K562 (cell line): ENCODE measurements at regions not wholly inside any gene's neighbourhood (a gene's known extent, or its start where the extent isn't known, plus 50 kb on each side); places are given as distances from the start of the nearest gene placed in this dataset.

Experiments used
- ATAC-seq: fragments of 200-7000 bp; cut with Tn5 transposase; 3 replicates; pipeline ENCODE4 v1.9.1; 2020; ENCODE audit warnings: moderate library complexity
- BruUV-seq: library from RNA; stranded (reverse); fragments of 400-500 nt; replicated peaks from 2 replicates; lab custom pipeline; 2021; lab: Mats Ljungman, UMichigan
- CTCF ChIA-PET: fragments of 300-600 bp; formaldehyde crosslinking; extraction: SDS; loops from one replicate; lab custom pipeline; 2021; ENCODE audit warnings: low intra/inter-chr PET ratio; lab: Yijun Ruan, JAX
- POLR2A ChIA-PET: fragments of 300-600, 350-650 bp; sonication (Branson Sonifier 250); formaldehyde crosslinking; extraction: SDS; loops from one replicate; lab custom pipeline; 2021; ENCODE audit warnings: antibody characterized with exemption, inconsistent platforms; lab: Yijun Ruan, JAX
- DNase-seq, 4 experiments: peaks; one replicate each; pipeline versions ENCODE4 v3.0.0 to v3.0.0-alpha.2; 2011 to 2018; ENCODE audit warnings: low spot score in 3 of 4, mixed read lengths in 3 of 4; ENCODE audit errors: extremely low read depth in 1 of 4
- FAIRE-seq: peaks from 2 replicates; lab custom pipeline; 2011; peaks lifted over from hg19 to GRCh38; lab: Jason Lieb, UNC
- H2AFZ ChIP-seq: 2 replicates; pipeline ENCODE4 v1.6.0; 2011; ENCODE audit warnings: low read depth, low read length, control low read depth, inconsistent platforms
- H3K27ac ChIP-seq: fragments of 200-600 bp; 3 replicates; pipeline ENCODE4 v1.8.0; 2011; ENCODE audit warnings: low read depth, mild to moderate bottlenecking, control low read depth, inconsistent platforms, low read length, moderate library complexity, mixed read lengths; ENCODE audit errors: extremely low read depth
- H3K27me3 ChIP-seq, 2 experiments: fragments of 300-600 bp in 1 of 2; 2 replicates in 1 of 2; 3 replicates in 1 of 2; pipeline versions ENCODE4 v1.6.0 to v1.8.0; 2011; ENCODE audit warnings: inconsistent platforms in 2 of 2, low read length in 2 of 2, mild to moderate bottlenecking in 1 of 2, mixed read lengths in 1 of 2, moderate library complexity in 1 of 2; ENCODE audit not compliant: control insufficient read depth in 2 of 2, insufficient read depth in 2 of 2
- H3K36me3 ChIP-seq: fragments of 300-600 bp; 3 replicates; pipeline ENCODE4 v1.8.0; 2011; ENCODE audit warnings: mild to moderate bottlenecking, low read length, inconsistent platforms; ENCODE audit not compliant: control insufficient read depth, insufficient read depth
- H3K4me1 ChIP-seq, 2 experiments: fragments of 200-600 bp in 1 of 2; replicated peaks in 1 of 2; 2 replicates in 1 of 2; 3 replicates in 1 of 2; pipeline versions ENCODE4 v1.5.1 to v1.8.0; 2011; ENCODE audit warnings: inconsistent platforms in 2 of 2, low read length in 2 of 2, mild to moderate bottlenecking in 1 of 2, mixed read lengths in 1 of 2, moderate library complexity in 1 of 2; ENCODE audit not compliant: control insufficient read depth in 2 of 2, insufficient read depth in 2 of 2
- H3K4me2 ChIP-seq: 2 replicates; pipeline ENCODE4 v1.6.1; 2011; ENCODE audit warnings: low read length, control low read depth, inconsistent platforms, mixed read lengths; ENCODE audit not compliant: insufficient read depth
- H3K4me3 ChIP-seq: fragments of 200-600 bp; sonication (generic), shearing (Covaris generic); 2 replicates; pipeline ENCODE4 v1.5.1; 2016; ENCODE audit warnings: control low read depth, inconsistent platforms
- H3K79me2 ChIP-seq: fragments of 200-600 bp; 3 replicates; pipeline ENCODE4 v1.8.0; 2011; ENCODE audit warnings: low read length, inconsistent platforms; ENCODE audit not compliant: control insufficient read depth, insufficient read depth
- H3K9ac ChIP-seq, 2 experiments: 2 replicates each; pipeline versions ENCODE4 v1.6.0 to v1.6.1; 2011; ENCODE audit warnings: low read depth in 2 of 2, low read length in 2 of 2, control low read depth in 1 of 2, inconsistent platforms in 1 of 2, mild to moderate bottlenecking in 1 of 2, mixed read lengths in 1 of 2; ENCODE audit not compliant: insufficient read depth in 1 of 2
- H3K9me1 ChIP-seq: one replicate; pipeline ENCODE4 v1.6.0; 2011; ENCODE audit warnings: inconsistent platforms, mild to moderate bottlenecking, low read length, moderate library complexity; ENCODE audit not compliant: control insufficient read depth, insufficient read depth
- H3K9me3 ChIP-seq: replicated peaks from 2 replicates; pipeline ENCODE4 v1.5.1; 2011; ENCODE audit warnings: low read depth, low read length, inconsistent platforms; ENCODE audit not compliant: control insufficient read depth, insufficient read depth
- H4K20me1 ChIP-seq: replicated peaks from 2 replicates; pipeline ENCODE4 v1.6.1; 2011; ENCODE audit warnings: low read length, inconsistent platforms, mixed read lengths; ENCODE audit not compliant: control insufficient read depth, insufficient read depth
- BACH1 ChIP-seq: fragments of 200-800 bp; sonication (Bioruptor generic); IDR thresholded peaks from 2 replicates; pipeline ENCODE4 v1.6.1; 2016; ENCODE audit warnings: missing genetic modification characterization, missing compliant biosample characterization
- CREB5 ChIP-seq: fragments of 250-450 bp; sonication (Bioruptor Pico); IDR thresholded peaks from 2 replicates; pipeline ENCODE4 v1.5.0; 2020; ENCODE audit warnings: mild to moderate bottlenecking
- ERF ChIP-seq: fragments of 450-650 bp; formaldehyde crosslinking; IDR thresholded peaks from 2 replicates; pipeline ENCODE4 v1.4.0; 2020; ENCODE audit warnings: mild to moderate bottlenecking, mixed read lengths
- HNRNPUL1 ChIP-seq: fragments of 200-400 bp; formaldehyde crosslinking; IDR thresholded peaks from 2 replicates; pipeline ENCODE4 v1.6.1; 2017; ENCODE audit warnings: low read length
- KLF6 ChIP-seq: fragments of 250-450 bp; sonication (Bioruptor Pico); IDR thresholded peaks from 2 replicates; pipeline ENCODE4 v1.4.0; 2020; ENCODE audit warnings: mild to moderate bottlenecking, moderate library complexity, borderline replicate concordance
- MECOM ChIP-seq: fragments of 250-450 bp; sonication (Bioruptor Pico); IDR thresholded peaks from 2 replicates; pipeline ENCODE4 v1.8.0; 2022; ENCODE audit warnings: inconsistent platforms
- MEF2A ChIP-seq: IDR thresholded peaks from 2 replicates; pipeline ENCODE4 v1.6.1; 2011; ENCODE audit warnings: low read depth, mild to moderate bottlenecking, low read length, moderate library complexity; ENCODE audit not compliant: control insufficient read depth
- MTA1 ChIP-seq: fragments of 450-650 bp; IDR thresholded peaks from 2 replicates; pipeline ENCODE4 v1.6.1; 2017; ENCODE audit warnings: borderline replicate concordance
- MTF1 ChIP-seq: fragments of 250-450 bp; sonication (Bioruptor Pico); IDR thresholded peaks from 2 replicates; pipeline ENCODE4 v1.9.0; 2021; ENCODE audit warnings: moderate library complexity, mild to moderate bottlenecking, inconsistent platforms, borderline replicate concordance
- PURB ChIP-seq: sonication (generic); formaldehyde crosslinking; IDR thresholded peaks from 2 replicates; pipeline ENCODE4 v1.9.0; 2021; ENCODE audit warnings: low read depth, mild to moderate bottlenecking, missing genetic modification reagents
- SREBF2 ChIP-seq: sonication (generic); formaldehyde crosslinking; IDR thresholded peaks from 2 replicates; pipeline ENCODE4 v1.4.0; 2020; ENCODE audit warnings: mild to moderate bottlenecking, missing genetic modification reagents
- STAT5B ChIP-seq: fragments of 250-450 bp; sonication (Bioruptor Pico); IDR thresholded peaks from 2 replicates; pipeline ENCODE4 v1.8.0; 2021; ENCODE audit warnings: mild to moderate bottlenecking, inconsistent platforms
- TEAD4 ChIP-seq, 2 experiments: sonication (generic) in 1 of 2; formaldehyde crosslinking in 1 of 2; IDR thresholded peaks; 2 replicates each; pipeline versions ENCODE4 v1.6.1 to v1.8.0; 2012 to 2022; ENCODE audit warnings: borderline replicate concordance in 1 of 2, inconsistent platforms in 1 of 2, low read length in 1 of 2, mild to moderate bottlenecking in 1 of 2, missing genetic modification reagents in 1 of 2
- ZFP36 ChIP-seq: fragments of 150-350 bp; IDR thresholded peaks from 2 replicates; pipeline ENCODE4 v1.6.1; 2018; ENCODE audit warnings: low read length, low read depth; ENCODE audit not compliant: partially characterized antibody
- ZNF717 ChIP-seq: fragments of 250-450 bp; sonication (Bioruptor Pico); IDR thresholded peaks from 2 replicates; pipeline ENCODE4 v1.5.0; 2021
- WGBS: fragments of 100-300 bp; shearing (Covaris generic); methylation state at CpG from one replicate; pipeline ENCODE4 v1.1.6; 2016; ENCODE audit warnings: low coverage, mixed read lengths; ENCODE audit not compliant: insufficient coverage; ENCODE audit errors: missing lambda C conversion rate; 5-methylcytosine and 5-hydroxymethylcytosine counted together
- in situ Hi-C: fragments of 300-500 bp; cut with MboI; formaldehyde crosslinking; loops from 4 replicates; pipeline ENCODE4 v1.15.0; 2018; ENCODE audit warnings: inconsistent platforms, mixed read lengths
- intact Hi-C: fragments of 100-400 bp; cut with micrococcal nuclease; formaldehyde crosslinking; loops from 2 replicates; pipeline ENCODE4 v1.14.2; 2022
- TF ChIP-seq, protein P1 (sequence below): fragments of 250-450 bp; sonication (Bioruptor Pico); IDR thresholded peaks from 2 replicates; pipeline ENCODE4 v1.5.0; 2021
- TF ChIP-seq, protein P2 (sequence below): IDR thresholded peaks from 2 replicates; pipeline ENCODE4 v1.6.1; 2014; ENCODE audit warnings: antibody characterized with exemption
- TF ChIP-seq, protein P3 (sequence below): fragments of 450-650 bp; formaldehyde crosslinking; IDR thresholded peaks from 2 replicates; pipeline ENCODE4 v1.4.0; 2020; ENCODE audit warnings: mild to moderate bottlenecking, moderate library complexity

GRCh38 chr13:81677857-81678256 lies 1336.9 kb upstream of the SPRY2 start:
- POLR2A ChIA-PET: no interaction called here
- Histone ChIP-seq H3K4me1 (no peaks in the 10 kb centered on the region), H3K9me3 (no peaks in the 10 kb centered on the region), H3K27ac (no peak overlapping the region), H2AFZ (no peak overlapping the region), H4K20me1 (no peaks in the 10 kb centered on the region), H3K27me3 (no peaks in the 10 kb centered on the region), H3K79me2 (no peaks in the 10 kb centered on the region), H3K4me3 (no peak overlapping the region), H3K36me3 (no peaks in the 10 kb centered on the region), H3K9me1 (no peaks in the 10 kb centered on the region), H3K4me2 (no peak overlapping the region), H3K9ac (no peak overlapping the region)
- FAIRE-seq (no peak), ATAC-seq (no peak), DNase-seq (no peak)
- intact Hi-C loops: no loop called here
- no TSS peak for BruUV-seq
- 6% methylated on average over 2 of the region's 2 CpGs for WGBS
- CTCF ChIA-PET: no interaction called here
- in situ Hi-C loops: no loop called here
- TF ChIP-seq, protein P1, sequence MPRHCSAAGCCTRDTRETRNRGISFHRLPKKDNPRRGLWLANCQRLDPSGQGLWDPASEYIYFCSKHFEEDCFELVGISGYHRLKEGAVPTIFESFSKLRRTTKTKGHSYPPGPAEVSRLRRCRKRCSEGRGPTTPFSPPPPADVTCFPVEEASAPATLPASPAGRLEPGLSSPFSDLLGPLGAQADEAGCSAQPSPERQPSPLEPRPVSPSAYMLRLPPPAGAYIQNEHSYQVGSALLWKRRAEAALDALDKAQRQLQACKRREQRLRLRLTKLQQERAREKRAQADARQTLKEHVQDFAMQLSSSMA (CRISPR knock-in tag): no peak
- TF ChIP-seq, protein P2, sequence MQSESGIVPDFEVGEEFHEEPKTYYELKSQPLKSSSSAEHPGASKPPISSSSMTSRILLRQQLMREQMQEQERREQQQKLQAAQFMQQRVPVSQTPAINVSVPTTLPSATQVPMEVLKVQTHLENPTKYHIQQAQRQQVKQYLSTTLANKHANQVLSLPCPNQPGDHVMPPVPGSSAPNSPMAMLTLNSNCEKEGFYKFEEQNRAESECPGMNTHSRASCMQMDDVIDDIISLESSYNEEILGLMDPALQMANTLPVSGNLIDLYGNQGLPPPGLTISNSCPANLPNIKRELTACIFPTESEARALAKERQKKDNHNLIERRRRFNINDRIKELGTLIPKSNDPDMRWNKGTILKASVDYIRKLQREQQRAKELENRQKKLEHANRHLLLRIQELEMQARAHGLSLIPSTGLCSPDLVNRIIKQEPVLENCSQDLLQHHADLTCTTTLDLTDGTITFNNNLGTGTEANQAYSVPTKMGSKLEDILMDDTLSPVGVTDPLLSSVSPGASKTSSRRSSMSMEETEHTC: no peak
- no peak for TF ChIP-seq ERF (CRISPR knock-in tag)
- TF ChIP-seq TEAD4 (IDR thresholded peaks at IDR 0.05; ENCODE audit: low read length): no peak
- no peak for TF ChIP-seq TEAD4 (CRISPR knock-in tag; IDR thresholded peaks at IDR 0.05; ENCODE audit: borderline replicate concordance)
- no peak for TF ChIP-seq MECOM
- TF ChIP-seq ZFP36: no peak
- TF ChIP-seq BACH1 (tag): no peak
- no peak for TF ChIP-seq MEF2A
- TF ChIP-seq, protein P3, sequence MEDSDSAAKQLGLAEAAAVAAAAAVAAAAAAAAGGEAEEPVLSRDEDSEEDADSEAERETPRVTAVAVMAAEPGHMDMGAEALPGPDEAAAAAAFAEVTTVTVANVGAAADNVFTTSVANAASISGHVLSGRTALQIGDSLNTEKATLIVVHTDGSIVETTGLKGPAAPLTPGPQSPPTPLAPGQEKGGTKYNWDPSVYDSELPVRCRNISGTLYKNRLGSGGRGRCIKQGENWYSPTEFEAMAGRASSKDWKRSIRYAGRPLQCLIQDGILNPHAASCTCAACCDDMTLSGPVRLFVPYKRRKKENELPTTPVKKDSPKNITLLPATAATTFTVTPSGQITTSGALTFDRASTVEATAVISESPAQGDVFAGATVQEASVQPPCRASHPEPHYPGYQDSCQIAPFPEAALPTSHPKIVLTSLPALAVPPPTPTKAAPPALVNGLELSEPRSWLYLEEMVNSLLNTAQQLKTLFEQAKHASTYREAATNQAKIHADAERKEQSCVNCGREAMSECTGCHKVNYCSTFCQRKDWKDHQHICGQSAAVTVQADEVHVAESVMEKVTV (CRISPR knock-in tag): no peak
- TF ChIP-seq MTF1 (CRISPR knock-in tag): no peak
- no peak for TF ChIP-seq CREB5 (CRISPR knock-in tag)
- TF ChIP-seq HNRNPUL1: no peak
- TF ChIP-seq STAT5B (CRISPR knock-in tag): no peak
- TF ChIP-seq KLF6 (CRISPR knock-in tag): no peak
- TF ChIP-seq SREBF2 (CRISPR knock-in tag): no peak
- no peak for TF ChIP-seq PURB (CRISPR knock-in tag)
- TF ChIP-seq MTA1: no peak
- TF ChIP-seq ZNF717 (CRISPR knock-in tag): no peak
